ENCODE measurements at regions not wholly inside any gene's neighbourhood (a gene's known extent, or its start where the extent isn't known, plus 50 kb on each side); places are given as distances from the start of the nearest gene placed in this dataset.
A peak's percentile ranks its signal among the peaks of the same experiment; 100 is the strongest.

- H3K36me3 Mint-ChIP-seq (ENCODE audit: low read depth): peaks cover 4% of the 10 kb centered on the region
- no peak overlapping the region for H3K27ac Mint-ChIP-seq
- intact Hi-C loops (cut with micrococcal nuclease): no loop called here
- peaks cover 1% of the 10 kb centered on the region for H3K9me3 Mint-ChIP-seq
- peaks cover 25% of the 10 kb centered on the region for H3K4me1 Mint-ChIP-seq (ENCODE audit: low read depth)
- no peak overlapping the region for H3K4me3 Mint-ChIP-seq
- peaks cover 47% of the 10 kb centered on the region for H3K27me3 Mint-ChIP-seq
These were observed 226.6 kb upstream of the IL12A start for GRCh38 chr3:159761848-159762635.

GRCh38 chr3:159763011-159763601, 225.5 kb upstream of the IL12A start:
- intact Hi-C loops (cut with micrococcal nuclease): no loop called here
- Mint-ChIP-seq H3K4me3 (peak overlapping the region; percentile 87), H3K27ac (peak overlapping the region; percentile 56), H3K9me3 (no peaks in the 10 kb centered on the region), H3K27me3 (peaks cover 52% of the 10 kb centered on the region), H3K4me1 (ENCODE audit: low read depth) (peaks cover 25% of the 10 kb centered on the region), H3K36me3 (ENCODE audit: low read depth) (peaks cover 4% of the 10 kb centered on the region)

GRCh38 chr3:159763602-159764489, 224.8 kb upstream of the IL12A start:
- peaks cover 25% of the 10 kb centered on the region for H3K4me1 Mint-ChIP-seq (ENCODE audit: low read depth)
- peak overlapping the region; percentile 56 for H3K27ac Mint-ChIP-seq
- intact Hi-C loops (cut with micrococcal nuclease): no loop called here
- peaks cover 54% of the 10 kb centered on the region for H3K27me3 Mint-ChIP-seq
- H3K9me3 Mint-ChIP-seq: no peaks in the 10 kb centered on the region
- H3K36me3 Mint-ChIP-seq (ENCODE audit: low read depth): peaks cover 4% of the 10 kb centered on the region
- peak overlapping the region; percentile 87 for H3K4me3 Mint-ChIP-seq

- peaks cover 4% of the 10 kb centered on the region for H3K36me3 Mint-ChIP-seq (ENCODE audit: low read depth)
- H3K4me3 Mint-ChIP-seq: peak overlapping the region; percentile 82
- intact Hi-C loops (cut with micrococcal nuclease): no loop called here
- H3K27ac Mint-ChIP-seq: no peak overlapping the region
- H3K9me3 Mint-ChIP-seq: no peaks in the 10 kb centered on the region
- peaks cover 54% of the 10 kb centered on the region for H3K27me3 Mint-ChIP-seq
- peaks cover 25% of the 10 kb centered on the region for H3K4me1 Mint-ChIP-seq (ENCODE audit: low read depth)
These were observed 224.1 kb upstream of the IL12A start for GRCh38 chr3:159764490-159765029.

- Mint-ChIP-seq H3K9me3 (no peaks in the 10 kb centered on the region), H3K27me3 (peaks cover 54% of the 10 kb centered on the region), H3K4me1 (ENCODE audit: low read depth) (peaks cover 25% of the 10 kb centered on the region), H3K27ac (no peak overlapping the region), H3K4me3 (peak overlapping the region; percentile 82), H3K36me3 (ENCODE audit: low read depth) (peaks cover 4% of the 10 kb centered on the region)
- intact Hi-C loops (cut with micrococcal nuclease): no loop called here
These were observed 223.4 kb upstream of the IL12A start for GRCh38 chr3:159765030-159765859.

- Mint-ChIP-seq H3K27me3 (peaks cover 52% of the 10 kb centered on the region), H3K27ac (no peak overlapping the region), H3K4me1 (ENCODE audit: low read depth) (peaks cover 25% of the 10 kb centered on the region), H3K4me3 (no peak overlapping the region), H3K9me3 (no peaks in the 10 kb centered on the region), H3K36me3 (ENCODE audit: low read depth) (peaks cover 4% of the 10 kb centered on the region)
- intact Hi-C loops (cut with micrococcal nuclease): no loop called here
These were observed 222.8 kb upstream of the IL12A start for GRCh38 chr3:159765860-159766294.

- H3K27me3 Mint-ChIP-seq: peaks cover 52% of the 10 kb centered on the region
- no peak overlapping the region for H3K27ac Mint-ChIP-seq
- intact Hi-C loops (cut with micrococcal nuclease): no loop called here
- no peaks in the 10 kb centered on the region for H3K9me3 Mint-ChIP-seq
- H3K4me1 Mint-ChIP-seq (ENCODE audit: low read depth): peaks cover 25% of the 10 kb centered on the region
- peaks cover 4% of the 10 kb centered on the region for H3K36me3 Mint-ChIP-seq (ENCODE audit: low read depth)
- H3K4me3 Mint-ChIP-seq: no peak overlapping the region
These were observed 222.0 kb upstream of the IL12A start for GRCh38 chr3:159766563-159767185.

- H3K27me3 Mint-ChIP-seq: peaks cover 17% of the 10 kb centered on the region
- H3K36me3 Mint-ChIP-seq (ENCODE audit: low read depth): no peaks in the 10 kb centered on the region
- no peak overlapping the region for H3K27ac Mint-ChIP-seq
- no peaks in the 10 kb centered on the region for H3K9me3 Mint-ChIP-seq
- H3K4me3 Mint-ChIP-seq: no peak overlapping the region
- peaks cover 9% of the 10 kb centered on the region for H3K4me1 Mint-ChIP-seq (ENCODE audit: low read depth)
- intact Hi-C loops (cut with micrococcal nuclease): no loop called here
These were observed 217.6 kb upstream of the IL12A start for GRCh38 chr3:159770998-159771397.

GRCh38 chr3:159771865-159772611, 216.6 kb upstream of the IL12A start:
- intact Hi-C loops (cut with micrococcal nuclease): no loop called here
- Mint-ChIP-seq H3K4me1 (ENCODE audit: low read depth) (peaks cover 9% of the 10 kb centered on the region), H3K27ac (no peak overlapping the region)

GRCh38 chr3:159773706-159774105, 214.9 kb upstream of the IL12A start:
- intact Hi-C loops (cut with micrococcal nuclease): no loop called here
- H3K4me3 Mint-ChIP-seq: no peak overlapping the region
- H3K4me1 Mint-ChIP-seq (ENCODE audit: low read depth): peaks cover 9% of the 10 kb centered on the region
- H3K9me3 Mint-ChIP-seq: no peaks in the 10 kb centered on the region
- no peaks in the 10 kb centered on the region for H3K27me3 Mint-ChIP-seq
- no peak overlapping the region for H3K27ac Mint-ChIP-seq
- no peaks in the 10 kb centered on the region for H3K36me3 Mint-ChIP-seq (ENCODE audit: low read depth)

More at GRCh38 chr3:159771865-159772611, 216.6 kb upstream of the IL12A start:
- Mint-ChIP-seq H3K36me3 (ENCODE audit: low read depth) (no peaks in the 10 kb centered on the region), H3K4me3 (no peak overlapping the region), H3K27me3 (peaks cover 7% of the 10 kb centered on the region), H3K9me3 (no peaks in the 10 kb centered on the region)

- Mint-ChIP-seq H3K4me3 (no peak overlapping the region), H3K36me3 (ENCODE audit: low read depth) (no peaks in the 10 kb centered on the region), H3K27ac (no peak overlapping the region), H3K9me3 (no peaks in the 10 kb centered on the region), H3K4me1 (ENCODE audit: low read depth) (peaks cover 9% of the 10 kb centered on the region), H3K27me3 (no peaks in the 10 kb centered on the region)
- intact Hi-C loops (cut with micrococcal nuclease): no loop called here
These were observed 213.2 kb upstream of the IL12A start for GRCh38 chr3:159775372-159775961.

- intact Hi-C loops (cut with micrococcal nuclease): no loop called here
- Mint-ChIP-seq H3K4me3 (no peak overlapping the region), H3K4me1 (ENCODE audit: low read depth) (peaks cover 9% of the 10 kb centered on the region), H3K9me3 (no peaks in the 10 kb centered on the region), H3K27ac (no peak overlapping the region), H3K36me3 (ENCODE audit: low read depth) (no peaks in the 10 kb centered on the region), H3K27me3 (no peaks in the 10 kb centered on the region)
These were observed 211.9 kb upstream of the IL12A start for GRCh38 chr3:159776779-159777178.

Data from dendritic cell treated with granulocyte-macrophage colony-stimulating factor and Interleukin-4, amounts not matched to agents 40 ng/mL and 50 ng/mL, for 4 days (primary cell).